ENCODE measurements at regions not wholly inside any gene's neighbourhood (a gene's known extent, or its start where the extent isn't known, plus 50 kb on each side); places are given as distances from the start of the nearest gene placed in this dataset.
"Not testable (repeated sequence)": the region's sequence is repeated elsewhere in the genome, so short reads cannot be mapped to it uniquely, and the experiment has no call there.

DNA sequence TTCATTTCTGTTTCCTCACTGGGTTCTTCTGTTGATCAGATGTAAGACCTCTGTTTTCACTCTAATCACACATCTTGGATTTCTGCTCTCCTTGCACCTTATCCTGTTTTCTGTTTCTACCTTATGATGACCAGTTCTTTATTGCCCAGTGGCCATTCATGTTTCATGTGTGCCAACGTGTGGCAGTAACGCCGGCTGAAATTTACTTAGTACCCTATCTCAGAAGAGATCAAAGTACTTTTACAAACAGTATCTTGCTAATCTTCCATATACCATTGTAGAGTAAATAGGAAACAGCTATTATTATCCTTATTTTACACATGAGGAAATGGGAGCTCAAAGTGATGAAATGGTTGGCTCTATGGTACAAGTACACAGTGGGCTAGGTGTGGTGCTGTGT, 74.0 kb downstream of the GATA3 start:
- DNase-seq (ENCODE audit: low read depth in 2 of 3, low spot score in 1 of 3) = no peak

DNA sequence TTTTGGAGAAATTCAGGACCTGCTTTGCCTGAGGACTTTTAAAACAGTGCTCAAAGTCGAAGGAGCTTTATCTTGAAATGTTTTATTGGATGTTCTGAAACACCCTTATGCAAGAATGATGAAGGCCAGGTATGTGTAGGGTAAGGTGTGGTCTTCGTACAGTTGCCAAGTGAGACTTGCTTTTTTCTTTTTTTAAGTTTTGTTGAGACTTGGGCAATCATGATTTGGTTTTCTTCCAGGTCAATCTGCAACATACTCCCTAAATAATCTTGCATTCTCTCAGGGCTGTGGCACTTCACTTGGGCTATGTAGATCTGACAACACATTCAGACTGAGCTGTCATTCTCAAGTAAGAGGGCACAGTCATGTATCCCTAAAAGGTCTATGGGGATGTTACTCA, 75.0 kb downstream of the GATA3 start:
- no peak for DNase-seq (ENCODE audit: low read depth in 2 of 3, low spot score in 1 of 3)

DNA sequence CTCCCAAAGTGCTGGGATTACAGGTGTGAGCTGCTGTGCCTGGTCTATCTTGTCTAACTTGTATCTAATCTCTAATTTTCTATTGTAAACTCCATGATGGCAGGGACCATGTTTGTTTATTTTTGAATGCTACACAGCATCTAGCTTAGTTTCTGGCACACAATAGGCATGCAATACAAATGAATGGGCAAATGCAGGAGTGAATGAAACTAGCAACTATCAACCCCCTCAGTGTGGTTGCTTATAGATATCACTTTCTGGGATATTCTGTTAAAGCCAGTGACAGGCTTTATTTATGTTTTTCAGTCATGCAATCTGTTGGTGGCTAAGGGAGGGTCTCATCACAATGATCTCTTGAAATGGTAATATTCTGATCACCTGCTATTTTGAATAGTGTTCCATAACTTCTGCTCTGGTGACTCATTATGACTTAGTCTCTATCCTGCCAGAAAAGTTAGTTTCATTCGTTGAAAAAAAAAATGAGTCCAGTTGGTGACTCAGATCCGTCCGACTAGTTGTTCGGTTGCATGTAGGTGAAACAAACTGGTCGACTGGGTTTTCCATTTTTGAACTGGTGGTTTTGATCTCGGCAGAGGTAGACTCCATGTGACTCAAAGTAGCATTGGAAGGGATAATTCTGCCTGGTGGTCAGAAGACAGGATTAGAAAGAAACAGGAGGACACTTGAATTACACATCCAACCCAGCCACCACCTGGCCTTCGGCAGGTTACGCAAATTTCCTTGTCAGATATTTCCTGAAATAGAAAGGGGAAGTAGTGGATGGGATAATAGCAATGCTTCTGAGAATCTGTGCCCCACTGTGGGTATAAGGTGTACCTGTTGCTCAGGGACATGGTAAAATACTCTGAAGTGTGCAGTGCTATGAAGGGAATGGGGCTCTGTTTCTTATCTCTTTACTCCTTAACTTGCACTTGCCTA, 76.8 kb downstream of the GATA3 start:
- peak; percentile 27 to 43 (median 33) for DNase-seq (ENCODE audit: low read depth in 2 of 3, low spot score in 1 of 3)

DNA sequence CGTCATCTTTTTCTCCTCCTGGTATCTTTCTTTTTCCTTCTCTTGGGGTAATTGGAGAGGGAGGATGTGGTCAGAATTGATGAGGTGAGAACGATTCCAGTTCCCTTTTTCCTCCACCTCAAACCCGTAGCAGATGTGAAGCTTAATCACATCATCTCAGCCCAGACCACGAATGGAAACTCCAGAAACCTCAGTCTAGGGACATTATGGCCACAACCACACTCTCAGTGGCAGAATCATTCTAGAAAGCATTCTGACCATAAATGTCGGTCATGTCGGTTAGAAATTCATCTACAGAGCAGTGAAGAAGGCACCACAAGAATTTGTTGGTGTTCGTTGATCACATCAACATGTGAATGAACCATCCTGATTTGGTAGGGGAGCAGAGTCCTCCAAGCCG, 78.7 kb downstream of the GATA3 start:
- peak; percentile 44 to 71 (median 59) for DNase-seq (ENCODE audit: low read depth in 2 of 3, low spot score in 1 of 3)

DNA sequence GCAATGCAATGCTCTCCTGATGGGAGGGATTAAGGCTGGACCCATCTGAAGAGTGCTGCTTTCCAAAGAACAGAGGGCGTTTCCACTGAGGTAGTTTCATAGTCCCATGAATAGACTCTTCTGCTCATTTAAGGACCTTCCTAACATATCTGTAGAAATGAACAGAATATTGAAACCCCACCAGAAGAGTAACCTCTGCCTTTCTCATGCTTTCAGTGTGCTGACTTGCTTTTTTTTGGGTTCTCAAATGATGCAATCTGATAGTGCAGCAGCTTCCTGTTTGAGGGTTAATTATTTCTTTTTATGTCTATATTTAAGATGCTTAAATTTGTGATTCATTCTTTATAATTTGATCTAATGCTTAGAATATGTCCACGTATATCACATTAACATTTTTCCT, 82.2 kb downstream of the GATA3 start:
- DNase-seq (ENCODE audit: low read depth in 2 of 3, low spot score in 1 of 3) = no peak

DNA sequence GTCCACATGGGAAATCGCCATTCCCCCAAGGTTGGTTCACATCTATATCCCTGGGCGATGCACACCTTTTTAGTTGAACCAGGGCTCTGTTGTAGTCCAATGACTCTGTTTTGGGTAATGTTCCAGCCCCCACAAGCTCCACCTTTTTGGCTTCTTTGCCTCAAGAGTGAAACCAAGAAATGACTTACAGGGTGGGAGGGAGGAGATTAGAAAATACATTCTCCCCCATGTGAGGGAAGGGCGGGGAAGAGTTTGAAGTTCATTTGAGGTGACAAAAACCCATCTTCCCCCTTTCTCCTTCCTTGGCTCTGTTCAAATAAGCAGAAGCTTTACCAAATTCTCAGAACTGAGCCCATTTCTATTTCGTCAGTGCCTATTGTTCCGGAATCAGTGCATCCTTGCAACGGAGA, 82.8 kb downstream of the GATA3 start:
- peak; percentile 31 to 56 (median 34) for DNase-seq (ENCODE audit: low read depth in 2 of 3, low spot score in 1 of 3)

DNA sequence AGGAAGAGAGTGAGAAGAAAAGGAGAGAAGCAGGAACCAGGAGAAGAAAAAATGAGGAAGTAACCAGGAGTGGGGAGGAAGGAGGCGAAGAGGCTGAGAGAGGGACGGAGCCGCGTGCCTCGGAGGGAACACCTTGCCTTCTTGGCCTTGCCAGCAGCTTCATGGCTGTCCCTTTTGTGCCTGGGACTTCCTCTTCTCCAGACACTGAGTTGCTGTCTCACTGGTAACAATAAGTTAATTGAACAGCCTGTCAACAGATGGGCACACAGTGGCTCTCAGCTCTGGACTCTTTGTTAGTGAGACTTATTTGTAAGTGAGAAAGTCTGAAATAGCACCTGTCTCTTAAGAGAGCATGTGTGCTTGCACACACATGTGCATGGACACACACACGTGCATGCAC, 83.2 kb downstream of the GATA3 start:
- no peak for DNase-seq (ENCODE audit: low read depth in 2 of 3, low spot score in 1 of 3)

DNA sequence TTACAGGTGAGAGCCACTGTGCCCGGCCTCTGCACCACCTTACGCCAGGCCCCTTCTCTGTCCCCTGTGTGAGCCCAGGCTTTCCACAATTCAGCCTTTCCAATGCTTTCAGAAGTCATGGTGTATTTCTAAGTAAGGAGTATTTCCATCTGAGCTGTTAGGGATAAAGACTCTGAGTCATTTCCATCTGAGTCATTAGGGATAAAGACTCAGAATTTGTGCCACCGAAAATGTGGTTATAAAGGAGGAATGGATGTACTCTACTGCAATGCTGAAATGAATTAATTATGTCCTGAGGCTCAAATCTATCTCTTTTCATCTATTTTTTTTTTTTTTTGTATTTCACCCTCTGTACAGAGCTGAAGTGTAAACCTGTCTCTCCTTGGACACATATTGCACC, 84.0 kb downstream of the GATA3 start:
- no peak for DNase-seq (ENCODE audit: low read depth in 2 of 3, low spot score in 1 of 3)

DNA sequence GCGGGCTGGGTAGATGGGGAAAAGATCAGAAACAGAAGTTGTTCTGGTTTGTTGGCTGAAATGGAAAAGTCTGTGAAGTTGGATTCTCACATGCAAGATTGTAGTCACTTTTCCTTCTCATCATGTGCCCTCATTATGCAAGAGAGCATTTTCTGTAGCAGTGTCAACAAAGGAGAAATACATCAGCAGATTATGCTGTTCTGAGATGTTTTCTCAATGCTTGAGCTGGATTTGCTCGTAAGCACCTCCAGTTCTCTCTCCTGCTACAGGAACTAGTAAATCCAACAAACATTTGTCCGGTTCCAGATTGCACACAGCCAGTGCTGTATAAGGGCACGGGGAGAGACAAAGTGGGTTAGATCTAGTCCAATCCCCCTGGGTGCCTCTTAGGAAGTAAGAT, 90.0 kb downstream of the GATA3 start:
- DNase-seq (ENCODE audit: low read depth in 2 of 3, low spot score in 1 of 3) = no peak

DNA sequence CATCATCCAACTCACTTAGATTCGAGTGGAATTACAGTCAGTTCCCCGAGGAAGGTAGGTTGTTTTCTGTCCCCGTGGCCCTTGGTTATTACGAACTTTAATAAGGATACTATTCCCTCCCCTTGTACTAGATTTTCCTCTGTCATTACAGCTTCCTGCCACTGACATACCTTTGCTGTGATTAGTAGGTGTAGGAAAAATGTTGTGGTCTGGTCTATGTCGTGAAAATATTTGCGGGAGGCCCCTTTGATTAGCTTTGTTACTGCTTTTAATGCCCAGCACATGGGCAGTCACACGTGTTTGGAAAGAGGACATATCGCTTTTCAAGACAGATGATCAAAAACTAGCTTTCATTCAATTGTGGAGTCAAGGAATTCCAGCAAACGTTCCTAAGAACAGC, 92.2 kb downstream of the GATA3 start:
- DNase-seq (ENCODE audit: low read depth in 2 of 3, low spot score in 1 of 3) = no peak

DNA sequence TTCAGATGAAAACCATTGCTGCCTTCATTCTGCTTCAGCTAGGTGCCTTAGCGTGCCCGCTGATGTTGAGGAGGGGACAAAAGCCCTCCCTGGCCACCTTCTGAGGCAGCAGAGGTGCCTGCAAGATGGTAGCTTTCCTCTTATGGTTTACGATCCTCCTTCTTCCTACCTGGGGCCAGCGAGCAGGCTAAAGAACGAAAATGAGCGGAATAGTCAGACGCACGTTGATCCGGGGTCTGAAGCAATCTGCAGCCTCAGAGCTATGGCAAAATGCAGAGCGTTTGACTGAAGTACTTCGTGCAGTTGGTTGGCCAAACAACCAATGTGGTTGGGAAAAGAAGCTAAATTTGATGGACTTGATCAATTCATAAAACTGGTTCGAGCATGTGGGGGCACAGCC, 95.5 kb downstream of the GATA3 start:
- no peak for DNase-seq (ENCODE audit: low read depth in 2 of 3, low spot score in 1 of 3)

DNA sequence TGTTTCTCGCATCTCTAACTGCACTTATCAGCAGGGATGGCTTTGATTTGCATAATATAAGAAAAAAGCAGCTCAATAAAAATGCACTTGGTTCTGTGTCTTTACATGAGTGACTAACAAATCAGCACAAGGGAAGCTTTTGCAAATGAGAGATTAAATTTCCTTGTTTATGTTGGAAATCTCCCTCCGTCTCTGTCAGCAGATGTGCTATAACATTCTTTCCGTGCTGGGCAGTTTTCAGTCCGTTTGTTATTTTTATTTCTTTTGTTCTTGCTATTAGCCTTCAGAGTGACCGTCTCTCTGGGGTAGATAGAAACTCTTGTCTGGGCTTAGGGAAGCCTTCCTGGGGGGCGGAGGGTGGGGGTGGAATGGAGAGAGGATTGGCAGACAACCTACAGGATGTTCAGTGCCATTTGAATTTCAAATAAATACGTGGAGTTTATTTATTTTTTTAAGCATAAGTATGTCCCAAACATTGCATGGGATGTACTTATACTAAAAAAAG, 96.0 kb downstream of the GATA3 start:
- DNase-seq (ENCODE audit: low read depth in 2 of 3, low spot score in 1 of 3) = no peak

DNA sequence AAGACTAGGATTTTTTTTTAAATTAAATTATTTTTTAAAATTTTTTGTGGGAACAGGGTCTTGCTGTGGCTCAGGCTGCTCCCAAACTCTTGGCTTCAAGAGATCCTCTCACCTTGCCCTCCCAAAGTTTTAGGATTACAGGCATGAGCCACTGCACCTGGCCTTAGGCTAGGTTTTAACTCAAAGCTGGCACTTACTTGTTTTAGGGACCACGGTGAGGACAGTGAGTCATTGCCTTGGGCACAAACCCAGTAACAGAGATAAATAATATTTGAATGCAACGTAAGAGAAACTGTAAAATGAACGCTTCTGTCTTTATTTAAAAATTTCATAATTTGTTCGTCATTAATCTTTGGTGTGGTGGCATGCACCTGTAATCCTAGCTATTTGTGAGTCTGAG, 96.6 kb downstream of the GATA3 start:
- no peak for DNase-seq (ENCODE audit: low read depth in 2 of 3, low spot score in 1 of 3)

DNA sequence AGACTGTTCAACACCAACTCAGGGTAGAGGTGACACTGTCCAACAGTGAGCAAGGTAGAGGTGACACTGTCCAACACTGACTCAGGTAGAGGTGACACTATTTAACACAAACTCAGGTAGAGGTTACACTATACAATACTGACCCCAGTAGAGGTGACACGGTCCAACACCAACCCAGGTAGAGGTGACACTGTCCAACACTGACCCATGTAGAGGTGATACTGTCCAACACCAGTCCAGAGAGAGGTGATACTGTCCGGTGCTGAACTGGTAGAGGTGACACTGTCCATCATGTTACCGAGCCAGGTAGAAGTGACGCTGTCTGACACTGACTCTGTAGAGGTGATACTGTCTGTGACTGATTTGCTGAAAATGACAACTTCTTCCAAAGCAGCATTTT, 102.4 kb downstream of the GATA3 start:
- DNase-seq (ENCODE audit: low read depth in 2 of 3, low spot score in 1 of 3) = no peak

DNA sequence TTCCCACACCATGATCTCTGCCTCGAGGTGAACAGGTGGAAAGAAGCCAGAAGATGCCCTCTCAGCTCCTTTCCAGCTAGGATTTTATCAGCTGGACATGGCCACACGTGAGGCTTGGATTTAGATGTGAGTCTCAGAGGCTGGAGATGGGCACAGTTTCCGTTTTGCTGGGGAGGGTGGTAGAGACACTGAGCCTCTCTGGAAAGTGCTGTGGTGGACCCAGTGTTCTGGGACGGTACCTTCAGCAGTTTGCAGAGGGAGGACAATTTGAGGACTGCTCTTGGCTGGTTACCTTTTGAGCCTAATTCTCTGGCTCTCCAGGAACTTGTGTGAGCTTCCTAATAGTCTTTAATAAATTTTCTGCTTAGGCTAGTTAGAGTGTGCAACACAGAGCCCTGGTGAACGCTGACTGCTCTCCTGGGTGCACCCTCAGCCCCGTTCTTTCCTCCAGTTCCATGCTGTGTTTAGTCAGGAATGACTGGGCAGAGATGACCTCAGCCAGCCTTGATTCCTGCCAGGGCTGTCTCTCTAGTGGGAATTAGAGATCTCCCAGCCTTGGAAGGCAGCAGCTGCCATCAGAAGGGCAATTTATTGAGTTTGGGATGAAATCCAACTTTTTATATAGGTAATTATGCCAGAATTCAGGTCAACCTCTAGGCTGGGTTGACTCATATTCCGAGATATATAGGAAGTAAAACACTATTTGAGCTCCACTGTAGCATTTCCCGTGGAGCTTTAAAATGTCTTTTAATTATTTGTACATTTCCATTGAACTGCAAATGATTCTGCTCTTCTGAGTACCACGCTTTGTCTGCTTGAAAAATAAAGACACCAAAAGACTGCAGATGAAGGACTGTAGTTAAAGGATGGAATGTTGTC, 103.9 kb downstream of the GATA3 start:
- no peak for DNase-seq (ENCODE audit: low read depth in 2 of 3, low spot score in 1 of 3)

DNA sequence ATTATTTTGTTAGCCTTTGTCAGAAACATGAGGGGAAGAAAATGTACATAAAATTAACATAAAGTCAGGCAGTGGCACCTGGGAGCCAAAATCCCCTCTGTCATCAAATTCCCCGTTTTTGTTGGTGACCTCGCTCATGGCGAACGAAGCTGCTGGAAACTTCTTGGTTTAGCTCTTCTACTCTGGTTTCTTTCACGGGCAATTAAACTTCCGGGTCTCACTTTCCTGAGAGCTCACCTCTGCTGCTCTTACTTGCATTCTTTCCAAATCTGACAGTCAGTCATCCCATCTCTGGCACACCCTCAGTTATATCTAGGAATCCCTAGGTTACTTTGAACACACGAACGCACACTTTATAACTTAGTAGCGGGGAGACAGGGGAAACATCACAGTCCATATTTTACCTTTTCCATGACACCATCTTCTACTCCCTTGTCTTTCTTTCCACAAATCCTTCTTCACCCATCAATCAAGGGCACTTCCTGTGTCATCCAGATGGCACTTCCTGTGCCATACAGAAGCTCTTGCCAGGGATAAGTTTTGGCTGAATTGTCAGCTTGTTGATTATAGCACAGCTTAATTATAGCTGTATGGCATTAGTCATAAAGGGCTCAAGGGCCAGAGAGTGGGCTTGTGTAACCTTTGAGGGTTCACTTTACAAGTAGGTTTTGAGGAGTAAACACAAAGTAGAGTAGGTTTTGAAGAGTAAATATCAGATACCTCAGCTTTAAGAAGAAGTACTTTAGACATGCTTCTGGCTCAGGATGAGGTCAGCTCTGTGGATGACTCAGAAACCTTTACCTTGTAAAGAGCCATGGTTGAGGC, 105.1 kb downstream of the GATA3 start:
- no peak for DNase-seq (ENCODE audit: low read depth in 2 of 3, low spot score in 1 of 3)

DNA sequence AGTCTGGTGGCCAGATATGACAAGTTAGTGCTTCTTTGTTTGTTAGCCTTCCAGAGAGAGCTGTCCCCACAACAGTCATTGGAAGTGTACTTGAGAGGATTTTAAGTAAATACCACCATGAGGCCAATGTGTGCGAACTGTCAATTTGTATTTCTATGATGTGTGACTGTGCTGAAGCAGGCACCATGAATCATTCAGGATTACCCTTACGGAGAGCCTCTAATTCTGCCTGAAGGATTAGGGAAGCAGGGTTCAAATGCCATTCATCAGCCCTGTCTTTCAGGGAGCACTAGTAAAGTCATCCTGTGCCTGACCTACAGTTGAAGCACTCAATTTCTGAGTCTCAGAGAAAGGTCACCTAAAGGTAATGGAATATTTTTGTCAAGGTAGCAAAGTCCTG, 109.3 kb downstream of the GATA3 start:
- no peak for DNase-seq (ENCODE audit: low read depth in 2 of 3, low spot score in 1 of 3)

DNA sequence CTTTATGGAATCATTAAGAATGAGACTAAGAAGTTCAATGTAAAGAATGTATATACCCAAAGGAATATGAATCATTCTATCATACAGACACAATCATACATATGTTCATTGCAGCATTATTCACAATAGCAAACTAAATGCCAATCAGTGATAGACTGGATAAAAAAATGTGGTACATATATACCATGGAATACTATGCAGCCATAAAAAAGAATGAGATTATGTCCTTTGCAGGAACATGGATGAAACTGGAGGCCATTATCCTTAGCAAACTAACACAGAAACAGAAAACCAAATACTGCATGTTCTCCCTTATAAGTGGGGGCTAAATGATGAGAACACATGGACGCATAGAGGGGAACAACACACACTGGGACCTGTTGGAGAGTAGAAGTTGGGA, 110.2 kb downstream of the GATA3 start:
- DNase-seq (ENCODE audit: low read depth in 2 of 3, low spot score in 1 of 3) = not testable (repeated sequence)

DNA sequence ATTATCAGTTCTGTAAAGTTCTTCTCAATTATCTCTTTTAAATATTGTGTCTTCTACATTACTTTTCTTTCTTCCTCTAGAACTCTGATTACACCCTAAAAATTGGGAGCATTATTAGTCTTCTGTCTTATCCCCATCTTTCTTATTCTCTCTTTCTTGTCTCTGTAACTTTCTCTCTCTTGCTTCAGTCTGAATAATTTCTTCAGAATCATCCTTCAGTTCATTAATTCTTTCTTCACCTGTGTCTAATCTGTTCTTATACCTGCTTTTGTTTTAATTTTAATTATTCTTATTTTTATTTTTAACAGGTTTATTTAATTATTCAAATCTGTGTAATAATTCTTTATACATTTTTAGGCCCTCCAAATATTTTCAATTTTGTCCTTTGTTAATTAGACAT, 114.3 kb downstream of the GATA3 start:
- no peak for DNase-seq (ENCODE audit: low read depth in 2 of 3, low spot score in 1 of 3)

DNA sequence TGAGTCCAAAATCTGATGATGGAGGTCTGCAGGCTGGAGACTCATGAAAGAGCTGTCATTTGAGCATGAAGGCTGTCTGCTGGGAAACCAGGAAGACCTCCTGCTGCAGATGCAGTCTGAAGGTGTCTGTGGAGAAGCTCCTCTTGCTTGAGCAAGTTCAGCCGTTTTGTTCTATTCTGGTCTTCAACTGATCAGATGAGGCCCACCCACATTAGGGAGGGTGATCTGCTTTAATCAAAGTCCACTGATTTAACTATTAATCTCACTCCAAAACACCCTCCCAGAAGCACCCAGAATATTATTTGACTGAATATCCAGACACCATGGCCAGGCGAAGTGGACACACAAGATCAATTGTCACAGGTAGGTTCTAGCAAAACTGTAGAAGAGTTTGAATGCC, 116.5 kb downstream of the GATA3 start:
- DNase-seq (ENCODE audit: low read depth in 2 of 3, low spot score in 1 of 3) = no peak

DNA sequence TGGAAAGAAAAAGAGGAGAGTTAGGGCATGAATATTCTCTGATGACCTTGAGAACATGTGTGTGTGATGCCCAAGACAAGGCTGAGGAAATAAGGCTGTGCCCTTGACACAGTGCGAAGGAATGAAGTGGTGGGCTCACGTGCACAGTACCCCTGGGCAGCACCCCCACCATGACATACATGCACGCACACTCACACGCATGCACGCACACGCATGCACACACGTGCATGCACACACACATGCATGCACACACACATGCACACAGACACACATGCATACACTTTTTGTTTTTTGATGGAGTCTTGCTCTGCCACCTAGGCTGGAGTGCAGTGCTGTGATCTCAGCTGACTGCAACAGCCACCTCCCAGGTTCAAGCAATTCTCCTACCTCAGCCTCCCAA, 118.1 kb downstream of the GATA3 start:
- no peak for DNase-seq (ENCODE audit: low read depth in 2 of 3, low spot score in 1 of 3)

Data from stimulated activated CD4-positive, alpha-beta T cell treated with anti-CD3 and anti-CD28 coated beads, Interleukin-12 subunit alpha, Interleukin-12 subunit beta, amount 100 ng/mL, for 48 hours (primary cell).